ENCODE measurements at regions not wholly inside any gene's neighbourhood (a gene's known extent, or its start where the extent isn't known, plus 50 kb on each side); places are given as distances from the start of the nearest gene placed in this dataset.

DNA sequence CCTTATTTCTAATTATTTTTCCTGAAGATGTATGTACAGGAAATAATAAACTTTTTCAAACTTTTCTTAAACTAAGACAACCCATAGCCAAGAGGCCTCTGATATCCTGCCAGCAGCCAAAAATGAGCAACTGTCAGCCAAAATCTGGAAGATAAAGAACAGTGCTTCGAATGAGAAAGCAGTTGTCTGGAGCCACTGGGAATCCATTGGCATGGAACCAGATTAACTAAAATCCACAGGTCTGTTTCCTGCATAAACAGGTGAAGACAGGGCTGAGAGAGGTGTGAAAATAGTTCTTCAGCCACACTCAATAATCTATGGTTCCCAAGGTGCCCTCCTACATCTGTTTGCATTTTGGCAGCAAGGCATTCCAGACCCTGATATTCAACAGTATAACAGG is 1076.7 kb upstream of the PIK3C3 start:
- no peak for ATAC-seq (ENCODE audit: insufficient number of reproducible peaks, low FRiP score, low read depth)
- DNase-seq (ENCODE audit: low spot score), result no peak
- H3K27ac ChIP-seq, result no peak overlapping the region
- TF ChIP-seq, protein P1, sequence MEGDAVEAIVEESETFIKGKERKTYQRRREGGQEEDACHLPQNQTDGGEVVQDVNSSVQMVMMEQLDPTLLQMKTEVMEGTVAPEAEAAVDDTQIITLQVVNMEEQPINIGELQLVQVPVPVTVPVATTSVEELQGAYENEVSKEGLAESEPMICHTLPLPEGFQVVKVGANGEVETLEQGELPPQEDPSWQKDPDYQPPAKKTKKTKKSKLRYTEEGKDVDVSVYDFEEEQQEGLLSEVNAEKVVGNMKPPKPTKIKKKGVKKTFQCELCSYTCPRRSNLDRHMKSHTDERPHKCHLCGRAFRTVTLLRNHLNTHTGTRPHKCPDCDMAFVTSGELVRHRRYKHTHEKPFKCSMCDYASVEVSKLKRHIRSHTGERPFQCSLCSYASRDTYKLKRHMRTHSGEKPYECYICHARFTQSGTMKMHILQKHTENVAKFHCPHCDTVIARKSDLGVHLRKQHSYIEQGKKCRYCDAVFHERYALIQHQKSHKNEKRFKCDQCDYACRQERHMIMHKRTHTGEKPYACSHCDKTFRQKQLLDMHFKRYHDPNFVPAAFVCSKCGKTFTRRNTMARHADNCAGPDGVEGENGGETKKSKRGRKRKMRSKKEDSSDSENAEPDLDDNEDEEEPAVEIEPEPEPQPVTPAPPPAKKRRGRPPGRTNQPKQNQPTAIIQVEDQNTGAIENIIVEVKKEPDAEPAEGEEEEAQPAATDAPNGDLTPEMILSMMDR (IDR thresholded peaks at IDR 0.05), result no peak
- no peaks in the 10 kb centered on the region for H3K4me1 ChIP-seq (ENCODE audit: control insufficient read depth in 1 of 2, low read depth in 2 of 2)
- H3K27me3 ChIP-seq (replicated peaks; ENCODE audit: insufficient read depth), result no peaks in the 10 kb centered on the region
- H3K9me3 ChIP-seq, result no peaks in the 10 kb centered on the region
- H3K4me3 ChIP-seq, result no peak overlapping the region
- no peaks in the 10 kb centered on the region for H3K36me3 ChIP-seq

DNA sequence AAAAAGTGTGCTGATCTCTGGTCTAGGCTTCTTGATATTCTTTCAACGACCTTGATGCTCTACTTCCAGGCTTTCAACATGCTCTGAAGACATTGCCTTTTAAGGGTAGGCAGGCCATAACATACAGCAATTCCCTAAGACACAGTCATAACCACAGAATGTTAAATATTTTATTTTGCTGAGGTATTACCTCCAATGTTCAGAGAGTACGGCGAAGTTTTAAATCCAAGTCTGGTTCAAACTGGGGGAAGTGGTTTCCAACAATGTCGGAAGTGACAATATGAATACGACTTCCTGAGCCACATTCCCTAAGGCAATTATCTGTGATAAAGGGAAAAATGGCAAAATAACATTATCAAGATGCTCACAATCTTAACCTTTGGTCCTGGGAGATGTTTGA is 1077.9 kb upstream of the PIK3C3 start:
- no peak overlapping the region for H3K27ac ChIP-seq
- no peaks in the 10 kb centered on the region for H3K27me3 ChIP-seq (replicated peaks; ENCODE audit: insufficient read depth)
- DNase-seq (ENCODE audit: low spot score) (no peak), ATAC-seq (ENCODE audit: insufficient number of reproducible peaks, low FRiP score, low read depth) (no peak)
- H3K9me3 ChIP-seq, result no peaks in the 10 kb centered on the region
- H3K4me1 ChIP-seq (ENCODE audit: control insufficient read depth in 1 of 2, low read depth in 2 of 2), result no peaks in the 10 kb centered on the region
- TF ChIP-seq, protein P1 (IDR thresholded peaks at IDR 0.05), result no peak
- H3K36me3 ChIP-seq, result no peaks in the 10 kb centered on the region
- no peak overlapping the region for H3K4me3 ChIP-seq

DNA sequence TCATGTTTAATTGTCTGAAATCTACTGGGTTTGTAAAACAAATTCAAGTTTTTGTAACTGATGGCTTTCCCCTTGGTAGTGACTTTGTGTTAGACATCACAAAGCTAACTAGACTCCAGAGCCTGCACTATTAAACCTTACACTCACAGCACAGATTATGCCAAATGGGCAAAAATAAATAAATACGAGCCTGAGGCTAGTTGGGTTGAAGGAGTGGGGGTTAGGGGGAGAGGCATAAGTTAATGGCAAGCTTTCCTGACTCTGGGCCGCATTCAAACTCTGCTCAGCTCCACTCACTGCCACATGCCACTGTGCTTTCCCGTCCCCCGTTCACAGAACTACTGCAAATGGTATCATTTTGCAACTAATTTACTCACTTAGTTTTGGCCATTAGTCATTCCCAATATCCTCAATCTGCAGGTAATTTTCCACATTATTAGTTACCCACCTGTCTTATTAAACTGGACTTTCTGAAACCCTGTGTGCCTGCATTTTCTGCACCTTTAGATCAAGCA is 1079.9 kb upstream of the PIK3C3 start:
- TF ChIP-seq, protein P1 (IDR thresholded peaks at IDR 0.05), result no peak
- H3K4me3 ChIP-seq, result no peak overlapping the region
- no peaks in the 10 kb centered on the region for H3K36me3 ChIP-seq
- DNase-seq (ENCODE audit: low spot score), result no peak
- H3K27ac ChIP-seq, result no peak overlapping the region
- no peaks in the 10 kb centered on the region for H3K4me1 ChIP-seq (ENCODE audit: control insufficient read depth in 1 of 2, low read depth in 2 of 2)
- H3K27me3 ChIP-seq (replicated peaks; ENCODE audit: insufficient read depth), result no peaks in the 10 kb centered on the region
- H3K9me3 ChIP-seq, result no peaks in the 10 kb centered on the region
- ATAC-seq (ENCODE audit: insufficient number of reproducible peaks, low FRiP score, low read depth), result no peak

DNA sequence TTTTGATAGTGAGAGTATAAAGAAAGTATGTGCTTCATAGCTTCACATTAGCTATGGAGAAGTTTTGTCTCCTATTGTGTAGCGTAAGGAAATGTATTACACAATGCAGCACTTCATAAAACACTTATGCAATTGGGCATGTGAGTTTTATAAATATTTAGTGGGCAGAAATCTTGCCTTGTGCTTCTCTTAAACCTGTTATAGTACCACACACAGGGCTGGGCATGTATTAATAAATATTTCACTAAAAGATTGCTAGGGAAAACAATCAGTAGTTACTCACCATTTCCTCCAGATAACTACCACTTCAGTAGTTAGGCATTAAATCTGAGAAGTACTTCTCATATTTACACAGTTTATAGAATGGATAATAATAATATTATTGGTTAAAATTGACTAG is 1080.8 kb upstream of the PIK3C3 start:
- Histone ChIP-seq H3K27me3 (replicated peaks; ENCODE audit: insufficient read depth) (no peaks in the 10 kb centered on the region), H3K27ac (no peak overlapping the region), H3K4me1 (ENCODE audit: control insufficient read depth in 1 of 2, low read depth in 2 of 2) (no peaks in the 10 kb centered on the region), H3K9me3 (no peaks in the 10 kb centered on the region), H3K4me3 (no peak overlapping the region), H3K36me3 (no peaks in the 10 kb centered on the region)
- TF ChIP-seq, protein P1 (IDR thresholded peaks at IDR 0.05), result no peak
- ATAC-seq (ENCODE audit: insufficient number of reproducible peaks, low FRiP score, low read depth) (no peak), DNase-seq (ENCODE audit: low spot score) (no peak)

DNA sequence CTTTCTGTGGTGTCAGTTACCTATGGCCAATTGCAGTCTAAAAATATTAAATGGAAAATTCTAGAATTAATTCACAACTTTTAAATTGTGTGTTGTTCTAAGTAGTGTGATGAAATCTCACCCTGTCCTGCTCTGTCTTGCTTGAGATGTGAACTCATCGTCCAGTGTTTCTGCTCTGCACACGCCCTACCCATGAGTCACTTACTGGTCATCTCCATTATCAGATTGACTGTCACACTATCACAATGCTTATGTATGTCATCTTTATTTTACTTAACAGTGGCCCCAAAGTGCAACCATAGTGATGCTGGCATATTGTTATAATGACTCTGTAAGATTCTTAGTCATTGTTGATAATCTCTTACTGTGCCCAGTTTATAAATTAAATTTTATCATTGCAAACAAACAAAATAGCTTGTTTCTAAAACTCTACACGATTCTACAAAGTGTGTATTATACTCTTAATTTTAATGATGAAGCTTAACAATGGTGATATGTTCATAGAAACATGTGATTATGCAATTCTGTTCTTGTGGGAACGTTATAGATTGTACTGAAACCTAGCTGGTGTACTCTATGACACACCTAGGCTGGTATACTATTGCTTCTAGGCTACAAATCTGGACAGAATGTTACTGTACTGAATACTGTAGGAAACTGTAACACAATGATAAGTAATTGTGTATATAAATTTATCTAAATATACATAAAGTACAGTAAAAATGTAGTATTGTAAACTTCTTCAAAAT is 1086.8 kb upstream of the PIK3C3 start:
- Histone ChIP-seq H3K27me3 (replicated peaks; ENCODE audit: insufficient read depth) (no peaks in the 10 kb centered on the region), H3K27ac (no peak overlapping the region), H3K4me3 (no peak overlapping the region), H3K4me1 (ENCODE audit: control insufficient read depth in 1 of 2, low read depth in 2 of 2) (no peaks in the 10 kb centered on the region), H3K36me3 (no peaks in the 10 kb centered on the region), H3K9me3 (no peaks in the 10 kb centered on the region)
- DNase-seq (ENCODE audit: low spot score) (no peak), ATAC-seq (ENCODE audit: insufficient number of reproducible peaks, low FRiP score, low read depth) (no peak)
- TF ChIP-seq, protein P1 (IDR thresholded peaks at IDR 0.05), result no peak
